ENCODE measurements at regions not wholly inside any gene's neighbourhood (a gene's known extent, or its start where the extent isn't known, plus 50 kb on each side); places are given as distances from the start of the nearest gene placed in this dataset.
A peak's percentile ranks its signal among the peaks of the same experiment; 100 is the strongest.

GRCh38 chr18:54671291-54671881 is 80.3 kb downstream of the DYNAP start:
- Histone ChIP-seq H3K4me1 (ENCODE audit: control insufficient read depth, insufficient read depth, low read length) (no peaks in the 10 kb centered on the region), H3K9me3 (ENCODE audit: control insufficient read depth, insufficient read depth, low read depth, low read length) (no peaks in the 10 kb centered on the region), H3K36me3 (ENCODE audit: control insufficient read depth in 2 of 2, insufficient read depth in 1 of 2, low read length in 2 of 2) (no peaks in the 10 kb centered on the region), H3K4me3 (ENCODE audit: low read depth, low read length) (no peak overlapping the region), H3K27ac (ENCODE audit: extremely low read depth, low read depth, low read length) (no peak overlapping the region)
- CTCF ChIA-PET: interaction anchor here (0.6 to 3.7 kb wide), 47 partner anchors 9 to 815 kb away, joined by 3 to 98 read pairs (median 4); no protein-coding TSS in a partner anchor
- POLR2A ChIA-PET: no interaction called here
- no peak for TF ChIP-seq ZNF114 (tag by site-specific recombination; IDR thresholded peaks at IDR 0.05)
- no peak for TF ChIP-seq ZNF404 (tag by site-specific recombination; IDR thresholded peaks at IDR 0.05)
- peak; percentile 51 for TF ChIP-seq ZNF654 (tag by site-specific recombination; IDR thresholded peaks at IDR 0.05; ENCODE audit: low read depth)
- no peak for TF ChIP-seq BCL11B (tag by site-specific recombination; IDR thresholded peaks at IDR 0.05; ENCODE audit: low read depth)
- TF ChIP-seq ZNF530 (tag by site-specific recombination; IDR thresholded peaks at IDR 0.05; ENCODE audit: low read depth): no peak
- no peak for TF ChIP-seq ZNF155 (tag by site-specific recombination; IDR thresholded peaks at IDR 0.05)
- TF ChIP-seq ELK4 (IDR thresholded peaks at IDR 0.05; ENCODE audit: borderline replicate concordance, low read depth, low read length): no peak

- TF ChIP-seq ZBTB17 (tag by site-specific recombination; IDR thresholded peaks at IDR 0.05) (no peak), ZNF624 (tag by site-specific recombination; IDR thresholded peaks at IDR 0.05) (no peak)
- no peaks in the 10 kb centered on the region for H3K4me1 ChIP-seq (ENCODE audit: control insufficient read depth, insufficient read depth, low read length)
- H3K36me3 ChIP-seq (ENCODE audit: control insufficient read depth in 2 of 2, insufficient read depth in 1 of 2, low read length in 2 of 2): no peaks in the 10 kb centered on the region
- CTCF ChIA-PET: interaction anchor here (0.6 to 3.7 kb wide), 38 partner anchors 10 to 816 kb away, joined by 3 to 98 read pairs (median 4); no protein-coding TSS in a partner anchor
- no peaks in the 10 kb centered on the region for H3K9me3 ChIP-seq (ENCODE audit: control insufficient read depth, insufficient read depth, low read depth, low read length)
- no peak overlapping the region for H3K27ac ChIP-seq (ENCODE audit: extremely low read depth, low read depth, low read length)
- POLR2A ChIA-PET: no interaction called here
- H3K4me3 ChIP-seq (ENCODE audit: low read depth, low read length): no peak overlapping the region
Measured at GRCh38 chr18:54672109-54672508, 81.1 kb downstream of the DYNAP start.

GRCh38 chr18:54672846-54673475 is 81.9 kb downstream of the DYNAP start:
- no peaks in the 10 kb centered on the region for H3K9me3 ChIP-seq (ENCODE audit: control insufficient read depth, insufficient read depth, low read depth, low read length)
- TF ChIP-seq ZNF777 (tag by site-specific recombination; IDR thresholded peaks at IDR 0.05; ENCODE audit: borderline replicate concordance): no peak
- ChIA-PET POLR2A (interaction anchor here (0.6 kb wide), 1 partner anchor 113 kb away, joined by 4 read pairs; no protein-coding TSS in a partner anchor), CTCF (interaction anchor here (0.8 to 3.7 kb wide), 8 partner anchors 10 to 356 kb away, joined by 3 to 98 read pairs (median 14); no protein-coding TSS in a partner anchor)
- H3K4me1 ChIP-seq (ENCODE audit: control insufficient read depth, insufficient read depth, low read length): no peaks in the 10 kb centered on the region
- no peaks in the 10 kb centered on the region for H3K36me3 ChIP-seq (ENCODE audit: control insufficient read depth in 2 of 2, insufficient read depth in 1 of 2, low read length in 2 of 2)
- no peak overlapping the region for H3K27ac ChIP-seq (ENCODE audit: extremely low read depth, low read depth, low read length)
- H3K4me3 ChIP-seq (ENCODE audit: low read depth, low read length): no peak overlapping the region

GRCh38 chr18:54673936-54674335 is 82.9 kb downstream of the DYNAP start:
- Histone ChIP-seq H3K27ac (ENCODE audit: extremely low read depth, low read depth, low read length) (no peak overlapping the region), H3K4me3 (ENCODE audit: low read depth, low read length) (no peak overlapping the region), H3K36me3 (ENCODE audit: control insufficient read depth in 2 of 2, insufficient read depth in 1 of 2, low read length in 2 of 2) (no peaks in the 10 kb centered on the region), H3K9me3 (ENCODE audit: control insufficient read depth, insufficient read depth, low read depth, low read length) (no peaks in the 10 kb centered on the region), H3K4me1 (ENCODE audit: control insufficient read depth, insufficient read depth, low read length) (no peaks in the 10 kb centered on the region; the same call in 1 of the 2 replicates)
- ChIA-PET CTCF (interaction anchor here (0.5 kb wide), 2 partner anchors 476 to 1229 kb away, joined by 3 to 4 read pairs; no protein-coding TSS in a partner anchor), POLR2A (no interaction called here)
- no peak for TF ChIP-seq ZSCAN5A (tag by site-specific recombination; IDR thresholded peaks at IDR 0.05)
- no peak for TF ChIP-seq ZNF664 (tag by site-specific recombination; IDR thresholded peaks at IDR 0.05)
- TF ChIP-seq ZNF24 (tag by site-specific recombination; IDR thresholded peaks at IDR 0.05): no peak
- no peak for TF ChIP-seq ZNF558 (tag by site-specific recombination; IDR thresholded peaks at IDR 0.05)
- no peak for TF ChIP-seq GLI2 (tag by site-specific recombination; IDR thresholded peaks at IDR 0.05; ENCODE audit: borderline replicate concordance, low read depth)
- TF ChIP-seq PRDM2 (tag by site-specific recombination; IDR thresholded peaks at IDR 0.05; ENCODE audit: borderline replicate concordance): no peak
- no peak for TF ChIP-seq ZIC2 (tag by site-specific recombination; IDR thresholded peaks at IDR 0.05)
